GM12878 (cell line): ENCODE measurements at regions not wholly inside any gene's neighbourhood (a gene's known extent, or its start where the extent isn't known, plus 50 kb on each side); places are given as distances from the start of the nearest gene placed in this dataset.

Experiments used
- ATAC-seq: fragments of 200-7000 bp; cut with Tn5 transposase; 3 replicates; pipeline ENCODE4 v1.9.1; 2020; ENCODE audit warnings: mild to moderate bottlenecking, moderate library complexity
- BruUV-seq: library from RNA; stranded (reverse); fragments of 400-500 nt; replicated peaks from 2 replicates; lab custom pipeline; 2021; lab: Mats Ljungman, UMichigan
- CTCF ChIA-PET: fragments of 300-600 bp; sonication (Branson Sonifier 250); formaldehyde crosslinking; extraction: SDS; loops from one replicate; lab custom pipeline; 2021; ENCODE audit warnings: inconsistent platforms; lab: Yijun Ruan, JAX
- POLR2A ChIA-PET: fragments of 350-600 bp; formaldehyde crosslinking; extraction: SDS; loops from one replicate; lab custom pipeline; 2021; ENCODE audit warnings: inconsistent platforms; lab: Charles Lee
- RAD21 ChIA-PET: fragments of 300-600 bp; sonication (Branson Sonifier 250); formaldehyde crosslinking; loops from one replicate; lab custom pipeline; 2023; ENCODE audit warnings: antibody characterized with exemption; ENCODE audit not compliant: unreplicated experiment; lab: Charles Lee
- SMC1A ChIA-PET: fragments of 300-600 bp; sonication (Branson Sonifier 250); formaldehyde crosslinking; loops from one replicate; lab custom pipeline; 2023; ENCODE audit not compliant: unreplicated experiment, uncharacterized antibody; lab: Charles Lee
- DNase-seq: peaks from one replicate; pipeline ENCODE4 v3.0.0-alpha.2; 2011; ENCODE audit warnings: low read depth, low spot score
- FAIRE-seq: peaks from 3 replicates; lab custom pipeline; 2011; peaks lifted over from hg19 to GRCh38; lab: Jason Lieb, UNC
- H2AFZ ChIP-seq: 2 replicates; pipeline ENCODE4 v1.6.0; 2011; ENCODE audit warnings: low read depth, low read length, control low read depth; ENCODE audit not compliant: control insufficient read depth
- H3K27ac ChIP-seq: 2 replicates; pipeline ENCODE4 v1.5.1; 2011; ENCODE audit warnings: control low read depth; ENCODE audit not compliant: control insufficient read depth, insufficient read depth
- H3K27me3 ChIP-seq, 2 experiments: replicated peaks in 1 of 2; 2 replicates each; pipeline versions ENCODE4 v1.6.0 to v1.6.1; 2011; ENCODE audit warnings: low read length in 1 of 2; ENCODE audit not compliant: control insufficient read depth in 2 of 2, insufficient read depth in 2 of 2
- H3K36me3 ChIP-seq, 2 experiments: 2 replicates each; pipeline ENCODE4 v1.5.1; 2011; ENCODE audit warnings: low read length in 1 of 2; ENCODE audit not compliant: control insufficient read depth in 2 of 2, insufficient read depth in 2 of 2
- H3K4me1 ChIP-seq: 2 replicates; pipeline ENCODE4 v1.6.1; 2011; ENCODE audit warnings: mild to moderate bottlenecking, low read length, moderate library complexity, mixed read lengths; ENCODE audit not compliant: control insufficient read depth, insufficient read depth
- H3K4me2 ChIP-seq: 2 replicates; pipeline ENCODE4 v1.6.0; 2011; ENCODE audit warnings: control low read depth; ENCODE audit not compliant: control insufficient read depth, insufficient read depth
- H3K4me3 ChIP-seq: fragments of 200-600 bp; sonication (generic); 2 replicates; pipeline ENCODE4 v1.5.1; 2016
- H3K79me2 ChIP-seq: 2 replicates; pipeline ENCODE4 v1.6.0; 2011; ENCODE audit warnings: low read length; ENCODE audit not compliant: control insufficient read depth, insufficient read depth
- H3K9ac ChIP-seq: 2 replicates; pipeline ENCODE4 v1.8.0; 2011; ENCODE audit warnings: low read length, control low read depth, mixed read lengths; ENCODE audit not compliant: control insufficient read depth, insufficient read depth
- H3K9me3 ChIP-seq: replicated peaks from 3 replicates; pipeline ENCODE4 v1.5.1; 2011; ENCODE audit warnings: mild to moderate bottlenecking, low read length; ENCODE audit not compliant: control insufficient read depth, insufficient read depth
- H4K20me1 ChIP-seq: 2 replicates; pipeline ENCODE4 v1.6.0; 2011; ENCODE audit not compliant: control insufficient read depth, insufficient read depth
- BMI1 ChIP-seq: fragments of 450-650 bp; IDR thresholded peaks from 2 replicates; pipeline ENCODE4 v1.6.1; 2016; ENCODE audit warnings: mild to moderate bottlenecking, moderate library complexity, borderline replicate concordance
- CBX5 ChIP-seq: sonication (generic); IDR thresholded peaks from 2 replicates; pipeline ENCODE4 v1.6.1; 2016; ENCODE audit warnings: low read depth, moderate library complexity, mild to moderate bottlenecking, inconsistent platforms
- CHD1 ChIP-seq: IDR thresholded peaks from 2 replicates; pipeline ENCODE4 v1.6.1; 2012; ENCODE audit warnings: low read depth, low read length, improper control_type of control experiment
- ESRRA ChIP-seq: IDR thresholded peaks from 2 replicates; pipeline ENCODE4 v1.6.1; 2012; ENCODE audit warnings: mild to moderate bottlenecking, low read length, improper control_type of control experiment
- HDAC2 ChIP-seq: fragments of 200-600 bp; sonication (generic); IDR thresholded peaks from 2 replicates; pipeline ENCODE4 v1.6.1; 2017
- NR2F1 ChIP-seq: fragments of 450-650 bp; conservative IDR thresholded peaks from 2 replicates; pipeline ENCODE4 v1.6.1; 2017; ENCODE audit warnings: mild to moderate bottlenecking
- PML ChIP-seq: IDR thresholded peaks from 2 replicates; pipeline ENCODE4 v1.6.1; 2012; ENCODE audit warnings: low read length, inconsistent platforms
- RCOR1 ChIP-seq: conservative IDR thresholded peaks from 2 replicates; pipeline ENCODE4 v1.6.1; 2012; ENCODE audit warnings: low read depth, low read length, improper control_type of control experiment
- SMAD5 ChIP-seq: IDR thresholded peaks from 2 replicates; pipeline ENCODE4 v1.6.1; 2016; ENCODE audit warnings: antibody characterized with exemption, low read depth
- SMARCA5 ChIP-seq: fragments of 450-650 bp; IDR thresholded peaks from 2 replicates; pipeline ENCODE4 v1.6.1; 2017; ENCODE audit warnings: mild to moderate bottlenecking
- ZNF207 ChIP-seq: fragments of 450-650 bp; IDR thresholded peaks from 2 replicates; pipeline ENCODE4 v1.6.1; 2014; ENCODE audit warnings: antibody characterized with exemption, mild to moderate bottlenecking, borderline replicate concordance
- ZNF24 ChIP-seq: fragments of 450-650 bp; IDR thresholded peaks from 2 replicates; pipeline ENCODE4 v1.6.1; 2017; ENCODE audit warnings: antibody characterized with exemption, mild to moderate bottlenecking
- WGBS: methylation state at CpG from one replicate; pipeline ENCODE4 v1.1.6; 2016; ENCODE audit warnings: low lambda C conversion rate; ENCODE audit not compliant: insufficient replicate concordance, insufficient coverage; ENCODE audit errors: missing lambda C conversion rate; 5-methylcytosine and 5-hydroxymethylcytosine counted together
- in situ Hi-C: fragments of 300-500 bp; cut with MboI; formaldehyde crosslinking; loops from 9 replicates; pipeline ENCODE4 v1.14.3; 2018; ENCODE audit warnings: mixed read lengths
- intact Hi-C: fragments of 100-400 bp; cut with micrococcal nuclease; formaldehyde crosslinking; loops from one replicate; pipeline ENCODE4 v1.14.2; 2022; ENCODE audit not compliant: unreplicated experiment
- TF ChIP-seq, protein P1 (sequence below): IDR thresholded peaks from 2 replicates; pipeline ENCODE4 v1.6.1; 2012; ENCODE audit warnings: low read depth, low read length, improper control_type of control experiment

DNA sequence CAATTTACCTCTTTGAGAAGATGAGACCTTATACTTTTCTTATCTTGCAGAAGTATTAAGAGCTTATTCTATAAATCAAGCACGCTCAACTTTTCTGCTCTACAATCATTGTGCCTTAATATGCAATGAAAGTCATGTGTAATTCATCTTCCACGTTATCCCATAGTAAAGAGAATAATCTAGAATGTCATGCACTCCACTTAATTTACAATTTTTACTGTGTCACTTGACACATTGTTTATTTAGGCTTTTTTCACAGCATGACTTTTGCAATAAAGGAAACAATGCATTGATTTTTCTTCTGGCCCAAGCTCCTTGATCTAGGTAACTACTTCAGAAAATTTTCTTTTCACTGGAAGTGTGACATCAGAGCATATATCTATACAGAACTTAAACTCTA is 290.9 kb downstream of the HHIPL2 start:
- H2AFZ ChIP-seq, result no peak overlapping the region
- ATAC-seq (no peak), DNase-seq (no peak), FAIRE-seq (no peak)
- intact Hi-C loops (no loop called here), in situ Hi-C loops (no loop called here)
- no peaks in the 10 kb centered on the region for H3K4me1 ChIP-seq
- 10% methylated on average over 2 of the region's 2 CpGs for WGBS
- POLR2A ChIA-PET, result no interaction called here
- H3K27me3 ChIP-seq, result no peaks in the 10 kb centered on the region
- H3K4me3 ChIP-seq, result no peak overlapping the region
- H4K20me1 ChIP-seq, result no peaks in the 10 kb centered on the region
- no peaks in the 10 kb centered on the region for H3K9me3 ChIP-seq
- RAD21 ChIA-PET, result no interaction called here
- SMC1A ChIA-PET, result interaction anchor here (2.0 kb wide), 1 partner anchor 9 kb away, joined by 4 read pairs; no protein-coding TSS in a partner anchor
- CTCF ChIA-PET, result interaction anchor here (0.8 to 0.9 kb wide), 2 partner anchors 10 to 198 kb away, joined by 3 read pairs; no protein-coding TSS in a partner anchor
- H3K79me2 ChIP-seq, result no peaks in the 10 kb centered on the region
- TF ChIP-seq HDAC2 (no peak), CBX5 (no peak), BMI1 (no peak), ESRRA (no peak), ZNF24 (no peak), ZNF207 (no peak), PML (no peak), CHD1 (no peak), SMAD5 (no peak), SMARCA5 (no peak), NR2F1 (no peak), RCOR1 (no peak)
- TF ChIP-seq, protein P1, sequence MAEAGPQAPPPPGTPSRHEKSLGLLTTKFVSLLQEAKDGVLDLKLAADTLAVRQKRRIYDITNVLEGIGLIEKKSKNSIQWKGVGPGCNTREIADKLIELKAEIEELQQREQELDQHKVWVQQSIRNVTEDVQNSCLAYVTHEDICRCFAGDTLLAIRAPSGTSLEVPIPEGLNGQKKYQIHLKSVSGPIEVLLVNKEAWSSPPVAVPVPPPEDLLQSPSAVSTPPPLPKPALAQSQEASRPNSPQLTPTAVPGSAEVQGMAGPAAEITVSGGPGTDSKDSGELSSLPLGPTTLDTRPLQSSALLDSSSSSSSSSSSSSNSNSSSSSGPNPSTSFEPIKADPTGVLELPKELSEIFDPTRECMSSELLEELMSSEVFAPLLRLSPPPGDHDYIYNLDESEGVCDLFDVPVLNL, result no peak
- H3K4me2 ChIP-seq, result no peak overlapping the region
- no peak overlapping the region for H3K9ac ChIP-seq
- no peak overlapping the region for H3K27ac ChIP-seq
- H3K36me3 ChIP-seq, result no peaks in the 10 kb centered on the region
- no TSS peak for BruUV-seq
